ENCODE measurements at regions not wholly inside any gene's neighbourhood (a gene's known extent, or its start where the extent isn't known, plus 50 kb on each side); places are given as distances from the start of the nearest gene placed in this dataset.

GRCh38 chr9:30944741-30945280 is 1439.6 kb upstream of the ACO1 start:
- TF ChIP-seq CTCF (IDR thresholded peaks at IDR 0.05) = no peak
- TF ChIP-seq POLR2A (IDR thresholded peaks at IDR 0.05) = no peak

Data from right lobe of liver (tissue), 4 donors.